Lower leg skin (tissue), 4 donors: ENCODE measurements at regions not wholly inside any gene's neighbourhood (a gene's known extent, or its start where the extent isn't known, plus 50 kb on each side); places are given as distances from the start of the nearest gene placed in this dataset.

Experiments
- DNase-seq, 2 donors: peaks; one replicate each; pipeline ENCODE4 v3.0.0-alpha.2; 2019; ENCODE audit warnings: low spot score in 2 of 2
- H3K4me3 ChIP-seq: fragments of 200-600 bp; sonication (generic); 2 replicates; pipeline ENCODE4 v1.5.1; 2017; ENCODE audit warnings: mild to moderate bottlenecking, low read depth; ENCODE audit not compliant: poor library complexity, severe bottlenecking
- POLR2A ChIP-seq, 2 donors: fragments of 450-650 bp; IDR thresholded peaks; one replicate each; pipeline ENCODE4 v1.6.1; 2016 to 2017; ENCODE audit warnings: antibody characterized with exemption in 2 of 2, mild to moderate bottlenecking in 1 of 2, moderate library complexity in 1 of 2
- WGBS, 2 donors: methylation state at CpG; one replicate each; pipeline ENCODE4 v1.1.5; 2018; 5-methylcytosine and 5-hydroxymethylcytosine counted together
- intact Hi-C: fragments of 100-400 bp; cut with DNase I; formaldehyde crosslinking; loops from one replicate; pipeline ENCODE4 v1.15.0; 2023; ENCODE audit warnings: low total_unique reads
- TF ChIP-seq, protein P1 (sequence below), 3 donors: fragments of 450-650 bp; IDR thresholded peaks; one replicate each; pipeline ENCODE4 v1.5.1; 2016; ENCODE audit warnings: antibody characterized with exemption in 3 of 3, mild to moderate bottlenecking in 3 of 3, moderate library complexity in 2 of 3

DNA sequence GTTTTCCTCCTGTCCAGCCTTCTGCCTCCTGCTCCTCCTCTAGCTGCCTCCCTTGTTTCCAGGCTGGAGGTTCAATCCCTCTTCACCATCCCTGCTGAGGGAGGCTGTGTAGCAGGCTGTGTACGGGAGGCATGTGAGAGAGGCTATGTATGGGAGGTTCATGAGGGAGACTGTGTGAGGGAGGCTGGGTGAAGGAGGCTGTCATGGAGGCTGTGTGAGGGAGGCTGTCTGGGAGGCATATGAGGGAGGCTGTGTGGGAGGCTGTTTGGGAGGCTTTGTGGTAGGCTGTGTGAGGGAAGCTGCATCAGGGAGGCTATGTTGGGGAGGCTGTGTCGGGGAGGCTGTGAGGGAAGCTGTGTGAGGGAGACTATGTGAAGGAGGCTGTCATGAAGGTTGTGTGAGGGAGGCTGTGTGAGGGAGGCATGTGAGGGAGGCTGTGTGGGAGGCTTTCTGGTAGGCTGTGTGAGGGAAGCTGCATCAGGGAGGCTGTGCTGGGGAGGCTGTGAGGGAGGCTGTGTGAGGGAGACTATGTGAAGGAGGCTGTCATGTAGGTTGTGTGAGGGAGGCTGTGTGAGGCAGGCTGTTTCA is 123.7 kb upstream of the RNF32 start:
- H3K4me3 ChIP-seq, result no peak overlapping the region
- no peak for DNase-seq
- TF ChIP-seq, protein P1, sequence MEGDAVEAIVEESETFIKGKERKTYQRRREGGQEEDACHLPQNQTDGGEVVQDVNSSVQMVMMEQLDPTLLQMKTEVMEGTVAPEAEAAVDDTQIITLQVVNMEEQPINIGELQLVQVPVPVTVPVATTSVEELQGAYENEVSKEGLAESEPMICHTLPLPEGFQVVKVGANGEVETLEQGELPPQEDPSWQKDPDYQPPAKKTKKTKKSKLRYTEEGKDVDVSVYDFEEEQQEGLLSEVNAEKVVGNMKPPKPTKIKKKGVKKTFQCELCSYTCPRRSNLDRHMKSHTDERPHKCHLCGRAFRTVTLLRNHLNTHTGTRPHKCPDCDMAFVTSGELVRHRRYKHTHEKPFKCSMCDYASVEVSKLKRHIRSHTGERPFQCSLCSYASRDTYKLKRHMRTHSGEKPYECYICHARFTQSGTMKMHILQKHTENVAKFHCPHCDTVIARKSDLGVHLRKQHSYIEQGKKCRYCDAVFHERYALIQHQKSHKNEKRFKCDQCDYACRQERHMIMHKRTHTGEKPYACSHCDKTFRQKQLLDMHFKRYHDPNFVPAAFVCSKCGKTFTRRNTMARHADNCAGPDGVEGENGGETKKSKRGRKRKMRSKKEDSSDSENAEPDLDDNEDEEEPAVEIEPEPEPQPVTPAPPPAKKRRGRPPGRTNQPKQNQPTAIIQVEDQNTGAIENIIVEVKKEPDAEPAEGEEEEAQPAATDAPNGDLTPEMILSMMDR (IDR thresholded peaks at IDR 0.05), result no peak
- TF ChIP-seq POLR2A (IDR thresholded peaks at IDR 0.05), result no peak
- 86 to 92% methylated on average over 2 of the region's 2 CpGs for WGBS, 2 donors
- intact Hi-C loops, result no loop called here

DNA sequence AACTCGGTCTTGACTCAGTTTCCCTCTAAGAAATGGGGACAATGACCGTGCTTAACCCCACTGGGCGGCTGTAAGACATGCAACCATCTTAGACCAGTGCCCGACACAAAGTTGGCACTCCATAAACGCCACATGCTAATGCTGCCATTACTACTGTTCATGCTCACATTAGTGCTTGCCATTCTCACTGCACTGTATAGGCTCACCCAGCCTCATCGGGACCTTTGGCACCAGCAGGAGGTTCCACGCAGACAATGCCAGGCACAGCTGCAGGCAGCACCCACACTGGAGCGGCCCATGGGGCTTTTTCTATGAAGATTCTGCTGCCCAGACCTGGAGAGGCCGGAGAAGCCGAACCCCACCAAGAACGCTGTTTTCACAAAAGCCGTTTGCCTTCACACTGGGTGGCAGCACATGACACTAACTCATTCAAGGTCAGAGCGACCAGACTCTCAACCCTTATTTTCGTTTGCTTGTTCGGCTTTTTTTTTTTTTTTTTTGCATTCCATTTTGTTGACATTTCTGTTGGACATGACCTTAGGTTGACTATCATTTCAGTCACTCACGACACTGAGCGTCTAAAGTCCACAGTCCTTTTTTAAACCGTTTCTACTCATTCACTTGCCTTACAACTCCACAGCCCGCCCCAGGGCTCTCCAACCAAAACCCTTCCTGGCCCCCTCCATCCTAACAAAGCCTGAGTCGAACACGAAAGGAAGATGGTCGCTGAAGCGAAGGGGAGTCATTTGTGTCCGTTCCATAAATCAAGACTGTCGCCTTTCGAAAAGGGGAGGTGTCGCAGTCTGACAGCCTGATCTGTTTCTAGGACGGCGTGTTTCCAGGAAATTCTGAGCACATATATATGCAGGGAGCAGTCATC is 124.4 kb upstream of the RNF32 start:
- intact Hi-C loops, result no loop called here
- WGBS, 2 donors, result 60 to 71% methylated on average over 29 of the region's 29 CpGs
- H3K4me3 ChIP-seq, result no peak overlapping the region

DNA sequence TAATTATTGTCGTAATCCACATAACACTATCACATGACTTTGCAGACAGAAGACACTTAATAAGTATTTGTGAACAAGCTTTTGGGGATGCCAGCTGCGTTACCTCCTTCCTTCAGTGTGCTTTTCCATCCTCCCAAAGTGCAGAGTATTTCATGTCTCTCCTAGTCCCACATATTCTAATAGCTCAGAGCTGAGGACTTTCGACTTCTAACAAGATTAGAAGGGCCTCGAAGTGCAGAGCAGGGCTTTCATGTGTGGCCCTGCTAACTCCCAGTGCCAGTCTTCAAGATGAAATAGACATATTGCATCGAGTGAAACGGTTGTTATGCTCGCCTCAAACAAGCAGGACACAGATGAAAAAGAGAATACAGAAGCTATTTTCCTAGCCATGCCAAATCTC is 125.7 kb upstream of the RNF32 start:
- no peak overlapping the region for H3K4me3 ChIP-seq
- DNase-seq, result no peak
- 82 to 85% methylated on average over 7 of the region's 7 CpGs for WGBS, 2 donors
- intact Hi-C loops, result no loop called here
- TF ChIP-seq, protein P1 (IDR thresholded peaks at IDR 0.05), result no peak
- no peak for TF ChIP-seq POLR2A (IDR thresholded peaks at IDR 0.05)

More for the DNA sequence above, 124.4 kb upstream of the RNF32 start:
- no peak for DNase-seq
- TF ChIP-seq, protein P1 (IDR thresholded peaks at IDR 0.05), result peak in 1 of 3 donors; percentile 21
- no peak for TF ChIP-seq POLR2A (IDR thresholded peaks at IDR 0.05)

DNA sequence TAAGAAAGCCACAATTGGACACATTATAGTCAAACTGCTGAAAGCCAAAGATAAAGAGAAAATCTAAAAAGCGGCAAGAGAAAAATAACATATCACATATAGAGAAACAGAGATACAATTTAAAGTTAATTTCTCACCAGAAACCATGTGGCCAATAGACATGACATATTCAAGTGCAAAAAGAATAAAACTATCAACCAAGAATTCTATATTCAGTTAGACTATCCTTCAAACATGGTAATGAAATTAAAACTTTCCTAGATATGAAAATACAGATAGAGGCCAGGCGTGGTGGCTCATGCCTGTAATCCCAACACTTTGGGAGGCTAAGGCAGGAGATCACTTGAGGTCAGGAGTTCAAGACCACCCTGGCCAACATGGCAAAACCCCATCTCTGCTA is 129.1 kb upstream of the RNF32 start:
- intact Hi-C loops, result no loop called here
- TF ChIP-seq, protein P1 (IDR thresholded peaks at IDR 0.05), result no peak
- TF ChIP-seq POLR2A (IDR thresholded peaks at IDR 0.05), result no peak
- no peak overlapping the region for H3K4me3 ChIP-seq
- no peak for DNase-seq
- WGBS, 2 donors, result 90 to 93% methylated on average over 2 of the region's 2 CpGs

DNA sequence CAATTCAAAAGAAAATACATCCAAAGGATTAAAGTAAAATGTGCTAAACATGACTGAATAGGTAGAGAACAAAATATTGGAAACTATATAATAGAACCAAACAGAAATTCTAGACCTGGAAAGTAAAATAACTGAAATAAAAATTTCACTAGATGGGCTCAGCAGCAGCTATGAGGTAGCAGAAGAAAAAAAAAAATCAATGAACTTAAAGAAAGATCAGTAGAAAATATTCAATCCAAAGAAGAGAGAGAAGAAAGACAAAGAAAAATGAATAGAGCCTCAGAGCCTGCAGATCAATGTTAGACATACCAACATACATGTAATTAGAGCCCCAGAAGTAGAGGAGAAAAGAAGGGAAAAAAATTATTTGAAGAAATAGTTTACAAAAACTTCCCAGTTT is 129.6 kb upstream of the RNF32 start:
- intact Hi-C loops, result no loop called here
- H3K4me3 ChIP-seq, result no peak overlapping the region
- TF ChIP-seq POLR2A (IDR thresholded peaks at IDR 0.05), result no peak
- TF ChIP-seq, protein P1 (IDR thresholded peaks at IDR 0.05), result no peak
- DNase-seq, result no peak
